ENCODE measurements at regions not wholly inside any gene's neighbourhood (a gene's known extent, or its start where the extent isn't known, plus 50 kb on each side); places are given as distances from the start of the nearest gene placed in this dataset.

DNA sequence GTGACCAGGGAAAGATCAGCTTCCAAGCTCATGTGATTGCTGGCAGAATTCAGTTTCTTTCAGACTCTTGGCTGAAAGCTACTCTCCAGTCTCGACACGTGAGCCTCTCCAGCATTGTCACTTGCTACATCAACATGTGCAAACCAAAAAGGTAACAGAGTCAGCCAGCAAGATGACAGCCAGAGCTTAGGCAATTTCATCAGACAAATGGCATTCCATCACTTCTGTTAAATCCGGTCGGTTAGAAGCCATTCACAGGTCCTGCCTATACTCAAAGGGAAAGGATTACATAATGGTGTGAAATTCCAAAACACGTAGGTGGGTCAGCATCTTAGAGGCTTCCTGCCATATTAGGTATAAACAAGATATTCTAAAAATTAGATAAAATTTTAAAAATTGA is 700.9 kb downstream of the AACS start:
- TF ChIP-seq GATA3 (IDR thresholded peaks at IDR 0.05; ENCODE audit: low read depth, low read length) (no peak), GATA2 (IDR thresholded peaks at IDR 0.05; ENCODE audit: low read depth, low read length) (no peak)

Data from SH-SY5Y (cell line).